ENCODE measurements at regions not wholly inside any gene's neighbourhood (a gene's known extent, or its start where the extent isn't known, plus 50 kb on each side); places are given as distances from the start of the nearest gene placed in this dataset.

- Histone ChIP-seq H3K4me3 (replicated peaks in 1 of 3; ENCODE audit: insufficient read depth in 1 of 3, low read depth in 2 of 3, low read length in 3 of 3) (no peak overlapping the region), H3K36me3 (replicated peaks in 1 of 2; ENCODE audit: control insufficient read depth in 1 of 2, insufficient read depth in 2 of 2, low read length in 2 of 2) (no peaks in the 10 kb centered on the region), H3K9ac (ENCODE audit: insufficient read depth, low read depth, low read length) (no peak overlapping the region), H4K20me1 (ENCODE audit: insufficient read depth, low read length) (no peaks in the 10 kb centered on the region), H2AFZ (ENCODE audit: low read length) (no peak overlapping the region), H3K27ac (ENCODE audit: extremely low read length, insufficient read depth, low read length) (no peak overlapping the region), H3K9me3 (ENCODE audit: low read length) (no peaks in the 10 kb centered on the region), H3K79me2 (ENCODE audit: insufficient read depth, low read length) (no peaks in the 10 kb centered on the region), H3K4me2 (ENCODE audit: low read depth, low read length) (no peak overlapping the region), H3K27me3 (ENCODE audit: control insufficient read depth in 1 of 2, insufficient read depth in 2 of 2, low read length in 2 of 2) (no peaks in the 10 kb centered on the region), H3K4me1 (ENCODE audit: insufficient read depth, low read length) (no peaks in the 10 kb centered on the region)
- no peak for FAIRE-seq
- CTCF ChIA-PET (ENCODE audit: low intra/inter-chr PET ratio, low total read pairs) = no interaction called here
- intact Hi-C loops (cut with micrococcal nuclease; ENCODE audit: unreplicated experiment) (no loop called here), in situ Hi-C loops (cut with HindIII; ENCODE audit: extremely low pct_ligation_motif_present, low pct_unique_long_range_greater_than_20kb) (no loop called here)
- 100% methylated on average over 1 of the region's 33 CpGs for WGBS (ENCODE audit: low lambda C conversion rate)
- POLR2A ChIA-PET = no interaction called here
- no peak for DNase-seq (ENCODE audit: low spot score)
- ATAC-seq = no peak
- BruUV-seq (replicated peaks) = no TSS peak
- TF ChIP-seq NFE2L1 (CRISPR knock-in tag; IDR thresholded peaks at IDR 0.05; ENCODE audit: borderline replicate concordance) (no peak), ZNF746 (CRISPR knock-in tag; IDR thresholded peaks at IDR 0.05) (no peak), ZFX (CRISPR knock-in tag; IDR thresholded peaks at IDR 0.05; ENCODE audit: low read depth) (no peak), IRF9 (CRISPR knock-in tag; IDR thresholded peaks at IDR 0.05; ENCODE audit: borderline replicate concordance) (no peak), TBP (CRISPR knock-in tag; IDR thresholded peaks at IDR 0.05) (no peak), ZNF30 (CRISPR knock-in tag; IDR thresholded peaks at IDR 0.05) (no peak), ETV6 (CRISPR knock-in tag; conservative IDR thresholded peaks at IDR 0.05) (no peak), ZBTB33 (CRISPR knock-in tag; IDR thresholded peaks at IDR 0.05) (no peak), RFX5 (IDR thresholded peaks at IDR 0.05; ENCODE audit: low read depth, low read length) (no peak), SSRP1 (CRISPR knock-in tag; IDR thresholded peaks at IDR 0.05) (no peak), ZNF407 (CRISPR knock-in tag; IDR thresholded peaks at IDR 0.05; ENCODE audit: not compliant biosample characterization) (no peak), ZNF776 (CRISPR knock-in tag; IDR thresholded peaks at IDR 0.05) (no peak), DDIT3 (CRISPR knock-in tag; IDR thresholded peaks at IDR 0.05) (no peak)
These were observed 923.4 kb downstream of the SOCS6 start for GRCh38 chr18:71212222-71212621.

Measured in HepG2 (cell line).